GM12873 (cell line): ENCODE measurements at regions not wholly inside any gene's neighbourhood (a gene's known extent, or its start where the extent isn't known, plus 50 kb on each side); places are given as distances from the start of the nearest gene placed in this dataset.

Source experiments
- CTCF ChIP-seq: IDR thresholded peaks from 2 replicates; pipeline ENCODE4 v1.5.1; 2012; ENCODE audit warnings: low read depth, mild to moderate bottlenecking, moderate library complexity, low read length, control low read depth; ENCODE audit not compliant: insufficient read depth; ENCODE audit errors: missing control alignments

- no peak for TF ChIP-seq CTCF
Observed at GRCh38 chr7:157467496-157468212, 130.8 kb downstream of the DNAJB6 start.

GRCh38 chr7:157468221-157469111 is 131.7 kb downstream of the DNAJB6 start:
- no peak for TF ChIP-seq CTCF

GRCh38 chr7:157469181-157470016 is 132.6 kb downstream of the DNAJB6 start:
- TF ChIP-seq CTCF = no peak

- TF ChIP-seq CTCF = no peak
Observed at GRCh38 chr7:157470017-157470322, 133.2 kb downstream of the DNAJB6 start.

DNA sequence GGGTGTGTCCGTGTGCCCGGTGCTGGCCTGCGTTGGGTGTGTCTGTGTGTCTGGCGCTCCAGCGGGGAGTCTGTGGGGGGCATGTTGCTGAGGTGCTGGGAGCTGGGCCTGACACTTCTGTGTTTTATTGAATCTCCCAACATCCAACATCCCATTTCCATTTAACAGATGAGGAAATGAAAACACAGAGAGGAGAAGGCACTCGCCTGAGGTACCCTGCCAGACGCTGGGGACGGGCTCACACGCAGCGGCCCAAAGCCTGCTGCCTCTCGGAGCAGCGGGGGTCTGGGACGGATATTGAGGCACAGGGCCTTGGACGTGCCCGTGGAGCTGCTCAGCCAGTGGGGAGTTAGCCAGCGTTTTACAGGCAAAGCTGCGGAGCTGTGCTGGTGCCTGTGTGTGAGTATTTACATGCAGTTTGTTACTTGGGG is 133.9 kb downstream of the DNAJB6 start:
- no peak for TF ChIP-seq CTCF

- no peak for TF ChIP-seq CTCF
Observed at GRCh38 chr7:157471259-157472125, 134.7 kb downstream of the DNAJB6 start.
